Neural crest cell (in vitro differentiated cells): ENCODE measurements at regions not wholly inside any gene's neighbourhood (a gene's known extent, or its start where the extent isn't known, plus 50 kb on each side); places are given as distances from the start of the nearest gene placed in this dataset.

Experiments
- DNase-seq: peaks from one replicate; pipeline ENCODE4 v3.0.0; 2021; ENCODE audit warnings: low read depth, mixed read lengths, low spot score
- H3K27ac Mint-ChIP-seq: one replicate; pipeline ENCODE4 v1.8.0; 2021; ENCODE audit warnings: mild to moderate bottlenecking, mixed read lengths; ENCODE audit not compliant: unreplicated experiment
- H3K27me3 Mint-ChIP-seq: 2 replicates; pipeline ENCODE4 v1.8.0; 2021; ENCODE audit warnings: low read depth, mild to moderate bottlenecking, mixed read lengths
- H3K36me3 Mint-ChIP-seq: 2 replicates; pipeline ENCODE4 v1.8.0; 2021; ENCODE audit warnings: low read depth, mild to moderate bottlenecking, mixed read lengths
- H3K4me1 Mint-ChIP-seq: 2 replicates; pipeline ENCODE4 v1.8.0; 2021; ENCODE audit warnings: mixed read lengths
- H3K4me3 Mint-ChIP-seq: one replicate; pipeline ENCODE4 v1.8.0; 2021; ENCODE audit warnings: mild to moderate bottlenecking, mixed read lengths
- H3K9me3 Mint-ChIP-seq: 2 replicates; pipeline ENCODE4 v1.8.0; 2021; ENCODE audit warnings: mixed read lengths
- TF ChIP-seq, protein P1 (sequence below): fragments of 200-600 bp; sonication (generic); conservative IDR thresholded peaks from 2 replicates; pipeline ENCODE4 v1.5.0; 2021; ENCODE audit warnings: antibody characterized with exemption, mild to moderate bottlenecking

DNA sequence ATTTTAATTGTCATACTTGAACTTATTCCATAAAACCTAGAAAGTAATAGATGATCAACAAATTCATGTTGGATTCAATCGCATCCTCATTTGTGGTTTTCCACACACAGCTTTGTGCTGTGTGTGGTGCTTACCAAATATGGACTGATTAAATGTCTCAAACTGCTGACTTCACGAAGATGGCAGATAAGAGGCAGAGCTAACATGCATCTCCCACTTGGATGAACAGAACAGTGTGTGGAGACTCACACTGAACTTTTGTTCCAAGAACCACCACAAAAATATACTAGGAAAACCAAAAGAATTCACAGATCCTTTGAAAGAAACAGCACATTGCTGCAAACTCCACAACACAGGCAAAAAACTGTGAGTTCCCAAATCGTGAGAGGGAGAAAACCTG is 603.7 kb downstream of the TENT5A start:
- no peaks in the 10 kb centered on the region for H3K27me3 Mint-ChIP-seq
- H3K9me3 Mint-ChIP-seq: peaks cover 8% of the 10 kb centered on the region
- peaks cover 4% of the 10 kb centered on the region for H3K36me3 Mint-ChIP-seq
- no peak for DNase-seq
- TF ChIP-seq, protein P1, sequence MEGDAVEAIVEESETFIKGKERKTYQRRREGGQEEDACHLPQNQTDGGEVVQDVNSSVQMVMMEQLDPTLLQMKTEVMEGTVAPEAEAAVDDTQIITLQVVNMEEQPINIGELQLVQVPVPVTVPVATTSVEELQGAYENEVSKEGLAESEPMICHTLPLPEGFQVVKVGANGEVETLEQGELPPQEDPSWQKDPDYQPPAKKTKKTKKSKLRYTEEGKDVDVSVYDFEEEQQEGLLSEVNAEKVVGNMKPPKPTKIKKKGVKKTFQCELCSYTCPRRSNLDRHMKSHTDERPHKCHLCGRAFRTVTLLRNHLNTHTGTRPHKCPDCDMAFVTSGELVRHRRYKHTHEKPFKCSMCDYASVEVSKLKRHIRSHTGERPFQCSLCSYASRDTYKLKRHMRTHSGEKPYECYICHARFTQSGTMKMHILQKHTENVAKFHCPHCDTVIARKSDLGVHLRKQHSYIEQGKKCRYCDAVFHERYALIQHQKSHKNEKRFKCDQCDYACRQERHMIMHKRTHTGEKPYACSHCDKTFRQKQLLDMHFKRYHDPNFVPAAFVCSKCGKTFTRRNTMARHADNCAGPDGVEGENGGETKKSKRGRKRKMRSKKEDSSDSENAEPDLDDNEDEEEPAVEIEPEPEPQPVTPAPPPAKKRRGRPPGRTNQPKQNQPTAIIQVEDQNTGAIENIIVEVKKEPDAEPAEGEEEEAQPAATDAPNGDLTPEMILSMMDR: no peak
- no peak overlapping the region for H3K27ac Mint-ChIP-seq
- no peak overlapping the region for H3K4me3 Mint-ChIP-seq
- no peaks in the 10 kb centered on the region for H3K4me1 Mint-ChIP-seq

DNA sequence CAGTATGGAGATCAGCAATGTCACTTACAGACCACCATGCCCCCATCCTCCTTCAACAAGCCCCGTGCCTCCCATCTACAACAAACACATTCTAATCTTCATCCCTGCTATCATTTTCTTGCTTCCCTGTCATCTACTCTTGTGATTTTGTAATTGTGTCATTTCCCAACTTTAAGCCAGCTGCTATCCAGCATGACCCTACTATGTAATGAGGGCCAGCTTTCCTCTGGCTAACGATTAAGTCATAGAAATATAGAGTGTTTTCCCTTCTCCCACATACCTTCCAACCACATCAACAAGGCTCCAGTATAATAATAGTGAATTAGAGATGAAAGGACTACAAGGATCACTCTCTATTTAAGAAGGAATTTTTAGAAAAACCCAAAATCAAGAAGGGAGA is 607.0 kb downstream of the TENT5A start:
- Mint-ChIP-seq H3K27ac (no peak overlapping the region), H3K27me3 (no peaks in the 10 kb centered on the region), H3K36me3 (no peaks in the 10 kb centered on the region), H3K4me3 (no peak overlapping the region), H3K4me1 (no peaks in the 10 kb centered on the region), H3K9me3 (peaks cover 3% of the 10 kb centered on the region)
- DNase-seq: no peak
- TF ChIP-seq, protein P1: no peak

DNA sequence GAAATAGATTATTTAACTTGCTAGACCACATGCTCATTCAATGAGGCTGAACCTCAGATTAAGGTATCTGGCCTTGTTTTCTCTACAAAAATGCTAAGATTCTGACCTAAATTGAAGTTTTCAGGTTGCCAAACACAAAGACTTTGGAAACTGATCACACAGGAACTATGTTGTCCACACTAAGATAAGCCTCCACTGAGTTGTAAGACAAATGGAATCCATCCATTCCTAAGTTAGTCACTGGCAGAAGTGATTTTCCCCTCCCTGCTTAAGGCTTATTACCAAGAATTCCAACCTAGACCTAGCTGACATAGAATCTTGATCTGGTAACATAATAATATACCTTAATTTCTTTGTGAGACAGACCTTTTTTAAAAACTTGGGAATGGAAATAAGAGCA is 608.1 kb downstream of the TENT5A start:
- no peak for DNase-seq
- TF ChIP-seq, protein P1: no peak
- Mint-ChIP-seq H3K27me3 (no peaks in the 10 kb centered on the region), H3K4me3 (no peak overlapping the region), H3K9me3 (peaks cover 5% of the 10 kb centered on the region), H3K36me3 (no peaks in the 10 kb centered on the region), H3K4me1 (no peaks in the 10 kb centered on the region), H3K27ac (no peak overlapping the region)

DNA sequence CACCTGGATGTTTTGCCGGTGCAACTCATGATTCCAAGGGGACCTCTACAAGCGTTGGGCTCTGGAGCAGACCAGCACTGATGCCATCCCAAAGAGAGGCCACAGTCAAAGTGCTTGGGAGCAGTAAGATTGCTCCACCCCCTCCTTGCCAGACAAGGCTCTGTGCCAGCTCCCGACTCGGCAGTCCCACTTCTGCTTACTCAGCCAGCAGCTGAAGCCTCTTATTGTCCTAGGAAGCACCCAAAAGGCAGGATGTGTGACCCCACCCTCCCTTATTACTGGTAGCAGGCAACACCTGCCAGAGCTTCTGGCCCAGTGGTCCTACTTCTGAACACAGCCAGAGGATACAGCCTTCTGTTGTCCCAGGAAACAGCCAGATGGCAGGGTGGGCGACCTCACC is 614.2 kb downstream of the TENT5A start:
- no peak for DNase-seq
- Mint-ChIP-seq H3K4me3 (no peak overlapping the region), H3K9me3 (peaks cover 8% of the 10 kb centered on the region), H3K4me1 (no peaks in the 10 kb centered on the region), H3K27me3 (no peaks in the 10 kb centered on the region), H3K36me3 (no peaks in the 10 kb centered on the region), H3K27ac (no peak overlapping the region)
- TF ChIP-seq, protein P1: no peak

DNA sequence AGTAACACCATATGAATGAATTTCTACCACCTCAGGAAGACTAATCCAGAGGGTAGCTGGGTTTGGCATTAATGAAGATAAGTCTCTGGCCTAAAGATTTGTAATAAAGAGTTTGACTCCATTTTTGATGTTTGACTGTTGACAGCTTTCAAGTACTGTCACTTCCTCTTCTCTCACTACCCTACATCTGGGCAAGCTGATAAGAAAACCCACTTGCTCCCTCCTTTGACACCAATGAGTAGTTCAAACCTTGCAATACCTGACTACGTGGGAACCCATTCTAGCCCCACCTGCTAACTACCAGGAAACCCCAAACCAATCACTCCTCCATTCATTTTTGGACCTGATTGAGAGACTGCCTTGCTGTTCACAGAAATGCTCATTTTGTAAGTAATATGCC is 621.5 kb downstream of the TENT5A start:
- TF ChIP-seq, protein P1: no peak
- no peak overlapping the region for H3K4me3 Mint-ChIP-seq
- no peak overlapping the region for H3K27ac Mint-ChIP-seq
- peaks cover 2% of the 10 kb centered on the region for H3K9me3 Mint-ChIP-seq
- H3K27me3 Mint-ChIP-seq: no peaks in the 10 kb centered on the region
- no peak for DNase-seq
- H3K36me3 Mint-ChIP-seq: no peaks in the 10 kb centered on the region
- H3K4me1 Mint-ChIP-seq: no peaks in the 10 kb centered on the region

DNA sequence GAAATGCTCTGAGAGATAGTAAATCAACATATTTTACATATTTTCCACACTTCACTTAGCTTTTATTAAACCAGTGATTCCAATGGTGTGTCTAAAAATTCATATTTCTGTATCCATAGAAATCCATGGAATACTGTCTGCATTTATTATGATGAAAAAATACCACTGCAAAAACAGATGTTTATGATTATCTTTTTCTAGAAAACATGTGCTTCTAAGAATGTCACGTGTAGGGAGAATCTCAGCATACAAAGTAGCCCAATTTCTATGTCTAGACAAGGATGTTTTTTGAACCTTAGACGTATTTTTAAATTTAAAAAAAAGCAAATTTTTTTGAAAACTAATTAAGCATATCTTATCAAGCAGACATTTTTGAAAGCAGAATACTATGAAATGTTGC is 622.4 kb downstream of the TENT5A start:
- no peaks in the 10 kb centered on the region for H3K9me3 Mint-ChIP-seq
- no peaks in the 10 kb centered on the region for H3K4me1 Mint-ChIP-seq
- no peaks in the 10 kb centered on the region for H3K27me3 Mint-ChIP-seq
- no peak overlapping the region for H3K27ac Mint-ChIP-seq
- DNase-seq: no peak
- H3K4me3 Mint-ChIP-seq: no peak overlapping the region
- TF ChIP-seq, protein P1: no peak
- H3K36me3 Mint-ChIP-seq: no peaks in the 10 kb centered on the region
